HG02678 (cell line): ENCODE measurements at regions not wholly inside any gene's neighbourhood (a gene's known extent, or its start where the extent isn't known, plus 50 kb on each side); places are given as distances from the start of the nearest gene placed in this dataset.
"Not testable (repeated sequence)": the region's sequence is repeated elsewhere in the genome, so short reads cannot be mapped to it uniquely, and the experiment has no call there.

ENCODE experiments used
- ATAC-seq: cut with Tn5 transposase; IDR thresholded peaks from one replicate; pipeline ENCODE4 v1.9.1; 2021; ENCODE audit warnings: mild to moderate bottlenecking, moderate library complexity; ENCODE audit not compliant: unreplicated experiment

DNA sequence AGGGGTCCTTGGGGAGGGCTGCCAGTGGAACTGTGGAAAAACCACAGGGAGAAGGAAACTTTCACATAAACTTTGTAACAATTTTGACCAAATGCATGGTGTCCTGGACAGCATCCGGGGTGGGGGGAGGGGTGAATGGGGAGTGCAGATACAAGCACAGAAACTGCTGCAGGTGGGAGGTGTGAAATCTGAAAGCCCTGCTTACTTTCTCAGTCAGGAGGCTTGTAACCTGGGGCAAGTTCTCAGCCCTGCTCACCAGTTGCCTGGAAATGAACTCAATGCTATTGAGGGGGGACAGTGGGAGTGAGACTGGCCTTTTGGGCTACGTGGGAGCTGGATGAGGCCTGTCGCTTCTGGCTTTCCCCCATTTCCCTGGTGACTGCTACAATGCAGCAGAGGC is 694.5 kb upstream of the ZNF608 start:
- ATAC-seq, result no peak

GRCh38 chr5:125446986-125447385 is 700.5 kb upstream of the ZNF608 start:
- ATAC-seq, result no peak

GRCh38 chr5:125450771-125451170 is 704.3 kb upstream of the ZNF608 start:
- ATAC-seq, result no peak

- ATAC-seq, result no peak
Observed at GRCh38 chr5:125451622-125452021, 705.2 kb upstream of the ZNF608 start.

GRCh38 chr5:125452991-125453390 is 706.6 kb upstream of the ZNF608 start:
- no peak for ATAC-seq

GRCh38 chr5:125455041-125455440 is 708.6 kb upstream of the ZNF608 start:
- ATAC-seq, result no peak

GRCh38 chr5:125456005-125456404 is 709.6 kb upstream of the ZNF608 start:
- ATAC-seq, result not testable (repeated sequence)

GRCh38 chr5:125457617-125458016 is 711.2 kb upstream of the ZNF608 start:
- ATAC-seq, result no peak

DNA sequence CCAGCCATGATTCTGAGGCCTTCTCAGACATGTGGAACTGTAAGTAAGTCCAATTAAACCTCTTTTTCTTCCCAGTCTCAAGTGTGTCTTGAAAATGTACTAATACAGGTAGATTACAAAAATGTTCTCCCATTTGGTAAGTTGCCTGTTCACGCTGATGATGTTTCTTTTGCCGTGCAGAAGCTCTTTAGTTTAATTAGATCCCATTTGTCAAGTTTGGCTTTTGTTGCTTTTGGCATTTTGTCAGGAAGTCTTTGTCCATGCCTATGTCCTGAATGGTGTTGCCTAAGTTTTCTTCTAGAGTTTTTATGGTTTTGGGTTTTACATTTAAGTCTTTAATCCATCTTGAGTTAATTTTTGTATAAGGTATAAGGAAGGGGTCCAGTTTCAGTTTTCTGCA is 712.5 kb upstream of the ZNF608 start:
- not testable (repeated sequence) for ATAC-seq

- no peak for ATAC-seq
Observed at GRCh38 chr5:125461641-125462072, 715.2 kb upstream of the ZNF608 start.

DNA sequence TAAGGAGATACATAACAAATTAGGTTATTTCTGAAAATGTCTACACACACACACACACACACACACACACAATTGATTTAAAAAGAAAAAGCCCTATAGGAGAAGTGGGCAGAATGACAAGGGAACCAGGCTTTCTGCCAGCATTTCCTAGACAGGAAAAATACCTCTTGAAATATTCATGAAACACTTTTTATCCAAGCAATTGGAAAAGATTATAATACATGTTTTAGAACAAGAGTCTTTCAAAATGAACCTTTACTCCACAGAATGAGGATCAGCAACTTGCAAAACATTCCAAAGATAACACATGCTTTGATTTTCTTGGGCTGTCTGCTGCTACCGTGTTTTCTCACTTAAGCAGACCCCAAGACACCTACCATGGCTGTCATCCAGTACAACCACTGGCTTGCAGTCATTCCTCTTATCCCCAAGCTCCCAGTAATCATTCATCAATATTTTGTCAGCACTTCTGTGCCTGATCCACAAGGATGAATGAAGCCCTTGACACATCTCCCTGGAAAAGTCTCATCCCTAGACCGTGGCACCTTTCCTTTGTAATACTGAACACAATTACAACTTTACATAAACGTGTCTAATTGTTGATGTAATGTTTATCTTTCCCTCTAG is 717.1 kb upstream of the ZNF608 start:
- ATAC-seq, result no peak

DNA sequence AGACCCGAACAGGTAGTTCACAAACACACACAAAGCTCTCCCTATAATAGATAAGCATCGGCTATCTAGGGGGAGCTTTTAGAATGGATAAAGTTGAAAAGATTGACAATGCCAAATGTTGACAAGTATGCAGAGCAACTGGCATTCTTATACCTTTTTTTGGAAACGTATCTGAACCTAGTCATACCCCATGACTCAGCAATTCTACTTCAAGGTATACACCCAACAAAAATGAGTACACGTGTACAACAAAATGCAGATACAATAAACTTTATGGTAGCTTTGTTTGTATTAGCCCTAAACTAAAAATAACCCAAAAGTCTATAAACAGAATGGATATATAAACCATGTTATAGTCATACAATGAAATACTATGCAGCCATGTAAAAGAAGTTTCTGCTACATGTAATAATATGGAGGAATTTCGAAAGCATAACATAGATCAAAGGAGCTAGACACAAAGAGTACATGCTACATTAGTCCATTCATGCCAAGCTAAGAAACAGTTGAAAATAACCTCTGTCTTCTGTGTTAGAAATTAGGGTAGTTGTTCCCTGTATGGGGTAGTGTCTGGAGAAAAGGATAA is 718.5 kb upstream of the ZNF608 start:
- no peak for ATAC-seq

DNA sequence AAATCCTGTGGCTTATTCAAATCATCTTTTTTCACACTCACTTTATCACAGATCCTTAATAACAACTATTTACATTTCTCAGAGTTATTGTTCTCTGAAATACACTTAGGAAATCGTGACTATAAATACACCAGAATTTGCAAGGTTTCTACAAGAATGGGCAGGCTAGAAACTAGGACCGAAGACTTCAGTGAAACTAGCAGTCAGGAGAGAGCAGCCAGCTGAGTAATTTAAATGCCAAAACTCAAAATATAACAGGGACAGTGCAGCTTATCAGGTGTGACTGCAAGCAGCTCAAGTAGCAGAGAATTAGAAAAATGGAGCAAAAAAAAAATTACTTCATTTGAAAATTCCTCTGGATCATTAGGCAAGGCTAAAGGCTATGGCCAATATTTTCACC is 719.3 kb upstream of the ZNF608 start:
- ATAC-seq, result no peak

DNA sequence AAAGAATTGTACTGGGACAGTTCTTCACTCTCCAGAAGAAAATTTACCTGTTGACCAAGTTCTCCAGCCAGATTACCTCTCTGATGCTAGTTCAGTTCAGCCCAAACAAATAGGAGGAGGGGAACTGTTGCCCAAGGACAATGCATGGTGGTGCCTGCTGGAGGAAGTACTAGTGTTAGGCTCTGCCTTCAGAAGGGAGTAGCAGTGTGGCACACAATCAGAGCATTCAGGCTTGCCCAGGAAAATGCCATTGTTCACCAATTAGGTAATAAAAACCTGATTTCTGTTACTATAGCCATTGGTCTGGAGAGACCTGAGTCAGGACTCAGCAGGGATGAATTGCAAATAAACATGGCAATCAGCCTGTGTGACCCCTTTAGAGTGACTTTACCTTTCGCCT is 720.8 kb upstream of the ZNF608 start:
- no peak for ATAC-seq

DNA sequence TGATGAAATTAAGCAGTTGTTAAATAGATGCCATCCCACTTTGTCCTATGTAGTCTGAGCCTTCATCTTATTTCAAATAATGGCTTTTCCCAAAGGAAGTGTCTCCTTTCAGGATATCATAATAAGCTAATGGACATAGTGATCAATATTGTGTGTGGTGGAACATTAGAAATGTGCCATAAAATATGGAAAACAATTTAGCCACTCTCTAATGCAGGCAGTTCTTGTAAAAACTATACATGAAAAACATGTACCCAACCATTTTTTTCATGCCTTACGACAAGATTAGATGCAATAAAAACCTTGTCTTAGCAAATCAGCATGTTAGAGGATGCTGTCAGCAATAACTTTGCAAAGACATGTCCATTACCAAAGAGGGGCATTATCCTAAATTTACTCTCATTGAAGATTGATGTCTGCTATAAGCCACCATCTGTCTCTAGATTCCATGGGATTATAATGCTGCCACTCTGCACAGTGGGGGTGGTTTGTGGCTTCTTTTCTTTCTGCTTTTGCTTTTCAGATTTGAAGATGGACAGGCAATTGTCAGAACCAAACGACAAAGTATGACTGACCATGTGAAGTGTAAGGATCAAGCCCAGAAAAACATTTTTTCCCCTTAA is 724.0 kb upstream of the ZNF608 start:
- no peak for ATAC-seq

- no peak for ATAC-seq
Observed at GRCh38 chr5:125476901-125477585, 730.6 kb upstream of the ZNF608 start.

DNA sequence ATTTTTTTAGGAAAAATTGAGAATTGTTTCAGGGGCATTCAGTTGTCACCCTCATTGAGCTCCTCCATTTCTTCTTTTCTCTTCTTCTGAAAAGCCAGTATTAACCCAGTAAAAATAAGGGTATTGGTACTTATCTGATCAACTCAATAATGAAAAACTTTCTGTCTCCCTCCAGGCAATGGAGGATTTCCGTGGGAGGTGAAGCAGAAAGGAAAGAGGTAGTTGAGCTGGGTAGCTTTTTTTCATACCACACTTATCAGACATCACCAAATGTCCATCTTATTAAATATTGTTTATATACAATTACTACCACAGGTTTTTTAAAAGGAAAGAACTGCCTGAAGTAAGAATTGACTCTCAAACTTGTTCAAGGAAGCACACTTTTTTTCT is 731.1 kb upstream of the ZNF608 start:
- no peak for ATAC-seq

- no peak for ATAC-seq
Observed at GRCh38 chr5:125478599-125478998, 732.2 kb upstream of the ZNF608 start.

DNA sequence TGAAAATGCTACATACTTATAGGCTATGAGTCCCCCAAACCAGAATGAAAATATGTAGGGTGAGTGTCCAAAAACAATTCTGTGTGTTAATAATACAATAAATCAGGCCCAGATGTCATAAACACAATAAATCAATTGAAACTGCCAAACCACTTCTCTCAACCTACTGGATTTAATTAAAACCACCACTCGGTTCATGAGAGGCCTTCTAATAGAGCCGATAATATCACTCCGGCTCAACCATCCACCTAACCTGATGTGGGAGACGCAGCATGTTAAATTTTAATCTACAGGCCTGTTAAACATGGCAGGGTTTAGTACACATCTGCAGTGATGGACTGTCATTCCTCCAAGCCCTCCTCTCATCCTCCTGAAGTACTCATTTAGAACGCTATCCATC is 734.5 kb upstream of the ZNF608 start:
- no peak for ATAC-seq

DNA sequence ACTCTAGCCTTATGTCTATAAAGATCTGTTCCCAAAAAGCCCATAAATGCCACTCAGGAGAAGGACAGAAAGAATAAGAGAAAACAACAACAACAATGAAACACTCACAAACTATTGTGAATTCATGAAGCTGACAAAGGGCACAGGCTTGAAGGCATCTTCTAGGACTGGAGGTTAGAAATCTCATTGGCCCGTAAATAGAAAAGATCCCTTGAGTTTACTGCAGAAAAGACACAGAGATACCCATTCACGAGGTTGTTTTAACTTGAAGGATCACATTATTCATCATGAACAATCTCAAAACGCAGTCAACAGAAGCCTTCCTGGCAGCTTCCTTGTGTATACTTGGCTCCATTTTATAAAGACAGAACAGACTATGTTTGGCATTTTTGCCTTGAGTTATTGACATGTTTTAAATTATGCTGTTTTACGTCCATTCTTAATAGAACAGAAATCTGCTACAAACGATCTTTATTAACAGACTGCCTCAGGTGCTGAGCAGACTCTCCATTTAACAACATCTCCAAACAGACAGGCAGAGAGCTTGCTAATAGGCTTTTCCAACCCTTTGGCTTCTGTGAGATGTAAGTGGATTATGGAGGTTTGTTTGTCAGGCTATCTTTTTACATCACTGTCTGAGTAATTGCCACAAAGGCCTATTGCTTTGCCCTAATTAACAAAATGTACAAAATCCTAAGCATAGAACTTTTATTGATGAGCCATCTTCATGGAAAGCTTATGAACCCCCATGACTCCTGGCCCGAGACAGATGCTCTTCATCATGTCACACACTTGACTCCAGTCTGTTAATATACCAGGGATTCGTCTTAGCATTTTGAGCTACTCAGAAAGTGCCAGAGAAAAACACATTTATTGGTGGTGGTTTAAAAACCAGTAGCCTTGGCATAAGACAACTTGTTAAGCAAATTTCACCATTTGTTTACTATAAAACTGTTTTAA is 735.3 kb upstream of the ZNF608 start:
- ATAC-seq, result no peak

- no peak for ATAC-seq
Observed at GRCh38 chr5:125483609-125484008, 737.2 kb upstream of the ZNF608 start.
